ENCODE measurements at regions not wholly inside any gene's neighbourhood (a gene's known extent, or its start where the extent isn't known, plus 50 kb on each side); places are given as distances from the start of the nearest gene placed in this dataset.

DNA sequence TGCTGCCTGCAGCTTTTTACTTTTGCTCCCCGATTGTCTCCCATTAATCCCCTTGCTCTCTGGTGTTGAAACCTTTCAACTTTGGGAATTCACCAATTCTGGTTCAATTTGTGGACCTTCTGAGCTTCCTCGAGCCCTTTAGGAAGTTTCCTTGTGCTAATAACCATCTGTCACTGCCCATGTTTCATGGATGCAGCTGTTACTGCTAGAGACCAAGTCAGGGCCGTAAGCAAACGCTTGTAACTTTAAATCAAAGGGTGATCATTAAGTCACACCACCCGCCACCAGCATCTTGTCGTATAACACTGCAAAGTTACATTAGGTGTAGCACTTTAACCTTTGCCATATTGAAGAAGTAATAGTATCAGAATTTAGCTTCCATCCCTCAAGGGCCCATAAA lies 268.3 kb upstream of the SASH1 start:
- DNase-seq (ENCODE audit: low read depth) = no peak
- H3K4me3 ChIP-seq (ENCODE audit: low read length) = no peak overlapping the region
- TF ChIP-seq, protein P1, sequence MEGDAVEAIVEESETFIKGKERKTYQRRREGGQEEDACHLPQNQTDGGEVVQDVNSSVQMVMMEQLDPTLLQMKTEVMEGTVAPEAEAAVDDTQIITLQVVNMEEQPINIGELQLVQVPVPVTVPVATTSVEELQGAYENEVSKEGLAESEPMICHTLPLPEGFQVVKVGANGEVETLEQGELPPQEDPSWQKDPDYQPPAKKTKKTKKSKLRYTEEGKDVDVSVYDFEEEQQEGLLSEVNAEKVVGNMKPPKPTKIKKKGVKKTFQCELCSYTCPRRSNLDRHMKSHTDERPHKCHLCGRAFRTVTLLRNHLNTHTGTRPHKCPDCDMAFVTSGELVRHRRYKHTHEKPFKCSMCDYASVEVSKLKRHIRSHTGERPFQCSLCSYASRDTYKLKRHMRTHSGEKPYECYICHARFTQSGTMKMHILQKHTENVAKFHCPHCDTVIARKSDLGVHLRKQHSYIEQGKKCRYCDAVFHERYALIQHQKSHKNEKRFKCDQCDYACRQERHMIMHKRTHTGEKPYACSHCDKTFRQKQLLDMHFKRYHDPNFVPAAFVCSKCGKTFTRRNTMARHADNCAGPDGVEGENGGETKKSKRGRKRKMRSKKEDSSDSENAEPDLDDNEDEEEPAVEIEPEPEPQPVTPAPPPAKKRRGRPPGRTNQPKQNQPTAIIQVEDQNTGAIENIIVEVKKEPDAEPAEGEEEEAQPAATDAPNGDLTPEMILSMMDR (IDR thresholded peaks at IDR 0.05; ENCODE audit: insufficient read depth, low read depth, low read length, missing control alignments) = no peak

DNA sequence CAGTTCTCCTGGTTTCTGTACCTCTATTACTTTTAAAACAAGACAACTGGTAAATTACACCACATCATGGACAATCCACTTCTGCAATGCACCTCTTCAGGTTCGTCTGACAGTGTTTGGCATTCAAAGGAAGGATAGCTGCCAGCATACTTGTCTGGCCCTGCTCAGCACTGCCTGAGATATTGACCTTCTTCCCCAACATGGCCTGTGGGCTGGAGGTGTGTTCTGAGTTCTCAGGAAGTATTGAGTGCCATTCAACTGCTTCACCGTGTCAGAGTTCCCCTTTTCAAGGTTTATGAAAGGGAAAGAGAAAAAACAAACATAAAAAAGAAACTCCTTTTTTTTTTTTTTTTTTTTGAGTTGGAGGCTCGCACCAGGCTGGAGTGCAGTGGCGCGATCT lies 267.9 kb upstream of the SASH1 start:
- TF ChIP-seq, protein P1 (IDR thresholded peaks at IDR 0.05; ENCODE audit: insufficient read depth, low read depth, low read length, missing control alignments) = no peak
- peak; percentile 32 for DNase-seq (ENCODE audit: low read depth)
- no peak overlapping the region for H3K4me3 ChIP-seq (ENCODE audit: low read length)

DNA sequence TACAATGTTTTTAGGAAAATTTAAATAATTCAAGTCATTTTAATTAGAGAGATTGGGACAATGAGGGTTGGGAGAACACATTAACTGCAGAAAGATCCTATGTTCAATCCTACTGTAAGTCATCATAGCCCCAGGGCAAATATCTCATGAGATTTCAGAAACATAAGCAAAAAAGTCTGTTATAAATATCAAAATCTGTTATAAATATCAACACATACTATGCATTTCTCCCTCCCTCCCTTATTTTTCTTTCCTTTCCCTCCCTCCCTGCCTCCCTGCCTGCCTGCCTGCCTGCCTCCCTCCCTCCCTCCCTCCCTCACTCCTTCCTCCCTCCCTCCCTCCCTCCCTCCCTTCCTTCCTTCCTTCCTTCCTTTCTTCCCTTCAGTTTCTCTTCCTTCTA lies 267.3 kb upstream of the SASH1 start:
- TF ChIP-seq, protein P1 (IDR thresholded peaks at IDR 0.05; ENCODE audit: insufficient read depth, low read depth, low read length, missing control alignments) = no peak
- H3K4me3 ChIP-seq (ENCODE audit: low read length) = no peak overlapping the region
- DNase-seq (ENCODE audit: low read depth) = peak; percentile 17

DNA sequence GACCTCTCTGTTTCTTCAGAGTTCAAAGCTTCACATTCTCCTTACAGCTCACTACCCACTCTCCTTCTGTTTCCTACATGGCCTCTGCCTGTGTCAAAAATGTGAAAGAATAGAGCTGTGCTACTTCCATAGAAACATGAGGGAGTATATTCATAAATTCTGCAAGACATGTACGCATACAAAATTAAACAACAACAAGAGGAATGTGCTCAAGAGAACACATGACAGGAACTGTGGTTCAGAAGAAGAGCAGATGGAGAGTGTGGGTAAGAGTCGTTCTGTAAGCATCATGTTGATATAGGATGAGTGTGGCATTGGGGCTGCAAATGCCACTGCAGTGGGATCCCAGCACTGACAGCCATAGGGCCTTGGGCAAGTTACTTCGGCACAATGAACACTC lies 266.6 kb upstream of the SASH1 start:
- H3K4me3 ChIP-seq (ENCODE audit: low read length) = no peak overlapping the region
- no peak for DNase-seq (ENCODE audit: low read depth)
- TF ChIP-seq, protein P1 (IDR thresholded peaks at IDR 0.05; ENCODE audit: insufficient read depth, low read depth, low read length, missing control alignments) = no peak

DNA sequence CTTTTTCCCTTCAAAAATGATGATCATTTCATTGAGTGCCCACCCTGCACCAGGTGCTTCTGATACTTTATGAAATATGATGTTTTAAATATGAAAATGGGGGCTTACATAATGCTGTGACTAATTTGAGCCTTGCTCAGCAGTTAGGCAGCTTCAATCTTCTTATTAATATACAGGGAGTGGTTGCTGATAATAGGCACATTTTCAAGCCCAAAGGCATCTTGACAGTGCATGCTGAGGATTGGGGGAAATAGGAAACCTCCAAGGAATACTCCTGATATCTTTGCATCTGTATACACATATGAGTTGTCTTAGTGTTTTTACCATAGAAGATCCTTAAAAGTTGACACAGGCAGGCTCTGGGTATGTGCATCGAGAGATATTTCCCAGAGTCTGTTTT lies 262.3 kb upstream of the SASH1 start:
- no peak overlapping the region for H3K4me3 ChIP-seq (ENCODE audit: low read length)
- TF ChIP-seq, protein P1 (IDR thresholded peaks at IDR 0.05; ENCODE audit: insufficient read depth, low read depth, low read length, missing control alignments) = no peak
- DNase-seq (ENCODE audit: low read depth) = no peak

DNA sequence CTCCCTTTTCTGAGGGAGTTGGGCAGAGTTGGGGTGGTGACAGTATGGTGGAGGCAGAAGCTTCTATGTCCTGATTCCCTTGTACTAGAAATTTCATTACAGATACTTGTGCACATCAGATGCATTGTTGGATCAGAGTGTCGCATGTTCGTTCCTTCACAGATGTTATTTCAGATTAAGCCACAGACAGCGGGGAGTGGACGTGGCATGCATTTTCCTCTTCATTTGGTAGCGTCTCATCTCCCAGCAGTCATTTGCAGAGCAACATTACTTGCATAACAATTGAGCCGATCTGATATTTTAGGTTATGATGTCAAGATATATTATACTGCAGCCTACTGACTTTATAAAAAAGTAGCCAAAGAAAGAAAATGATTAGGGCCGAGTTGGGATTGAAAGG lies 261.6 kb upstream of the SASH1 start:
- H3K4me3 ChIP-seq (ENCODE audit: low read length) = no peak overlapping the region
- DNase-seq (ENCODE audit: low read depth) = no peak
- TF ChIP-seq, protein P1 (IDR thresholded peaks at IDR 0.05; ENCODE audit: insufficient read depth, low read depth, low read length, missing control alignments) = no peak

DNA sequence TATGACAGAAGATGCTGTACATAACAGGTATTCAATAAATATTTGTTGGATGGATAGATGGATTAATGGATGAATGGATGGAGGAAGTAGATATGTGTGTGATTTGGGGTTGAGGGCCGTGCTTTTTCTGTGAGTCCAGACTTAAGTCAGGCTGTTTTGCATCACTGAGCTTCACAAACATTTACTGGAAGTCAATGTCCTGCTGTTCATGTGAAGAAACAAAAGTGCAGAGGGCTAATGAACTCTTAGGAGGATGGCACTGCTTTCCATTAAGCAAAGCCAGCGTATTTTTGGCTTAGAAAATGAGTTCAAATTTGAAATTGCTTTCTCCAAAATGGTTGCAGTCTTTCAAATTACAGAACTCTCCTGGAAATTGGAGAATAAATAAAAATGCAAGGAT lies 260.6 kb upstream of the SASH1 start:
- DNase-seq (ENCODE audit: low read depth) = no peak
- H3K4me3 ChIP-seq (ENCODE audit: low read length) = no peak overlapping the region
- TF ChIP-seq, protein P1 (IDR thresholded peaks at IDR 0.05; ENCODE audit: insufficient read depth, low read depth, low read length, missing control alignments) = no peak
